Stimulated activated CD8-positive, alpha-beta memory T cell treated with anti-CD3 and anti-CD28 coated beads, Interleukin-7, amount 100 ng/mL, for 48 hours (primary cell): ENCODE measurements at regions not wholly inside any gene's neighbourhood (a gene's known extent, or its start where the extent isn't known, plus 50 kb on each side); places are given as distances from the start of the nearest gene placed in this dataset.
"Not testable (repeated sequence)": the region's sequence is repeated elsewhere in the genome, so short reads cannot be mapped to it uniquely, and the experiment has no call there.

Experiments used
- DNase-seq, 2 donors: peaks; one replicate each; pipeline ENCODE4 v3.0.0-alpha.2; 2020; ENCODE audit warnings: low read depth in 1 of 2; ENCODE audit errors: extremely low read depth in 1 of 2

DNA sequence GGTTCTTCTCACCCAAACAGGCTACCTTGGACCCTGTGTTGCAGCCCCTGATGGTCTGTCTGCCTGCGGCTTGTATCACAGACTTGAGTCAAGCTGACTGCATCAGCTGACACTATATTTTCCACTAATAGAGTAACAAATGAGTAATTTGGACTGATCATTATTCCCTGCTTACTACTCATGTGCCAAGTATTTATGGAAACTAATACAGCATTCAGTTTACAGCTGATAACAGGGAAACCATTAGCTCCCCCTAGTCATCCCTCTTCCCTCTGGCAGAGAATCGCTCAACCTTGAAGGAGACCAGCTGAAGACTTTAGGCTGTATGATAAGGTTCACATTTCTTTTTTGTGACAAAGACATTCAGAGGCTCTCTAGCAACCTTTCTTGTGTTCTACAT lies 116.6 kb upstream of the SYT6 start:
- no peak for DNase-seq

DNA sequence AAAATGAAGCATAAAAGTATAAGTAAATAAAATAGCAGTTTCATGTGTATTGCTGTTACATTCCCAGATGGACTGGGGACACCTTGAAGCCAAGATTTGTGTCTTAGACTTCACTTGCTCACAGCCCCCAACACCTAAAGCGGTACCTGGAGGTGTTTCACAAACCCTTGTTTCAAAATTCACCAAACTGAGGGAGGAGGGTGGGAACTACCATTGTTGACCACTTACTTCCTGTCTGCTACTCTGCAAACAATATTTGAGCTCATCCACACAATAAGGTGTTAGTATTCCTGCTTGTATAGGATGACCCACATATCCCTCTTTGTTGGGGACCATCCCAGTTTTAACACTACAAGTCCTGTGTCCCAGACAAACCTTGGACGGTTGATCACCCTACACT lies 115.9 kb upstream of the SYT6 start:
- no peak for DNase-seq

DNA sequence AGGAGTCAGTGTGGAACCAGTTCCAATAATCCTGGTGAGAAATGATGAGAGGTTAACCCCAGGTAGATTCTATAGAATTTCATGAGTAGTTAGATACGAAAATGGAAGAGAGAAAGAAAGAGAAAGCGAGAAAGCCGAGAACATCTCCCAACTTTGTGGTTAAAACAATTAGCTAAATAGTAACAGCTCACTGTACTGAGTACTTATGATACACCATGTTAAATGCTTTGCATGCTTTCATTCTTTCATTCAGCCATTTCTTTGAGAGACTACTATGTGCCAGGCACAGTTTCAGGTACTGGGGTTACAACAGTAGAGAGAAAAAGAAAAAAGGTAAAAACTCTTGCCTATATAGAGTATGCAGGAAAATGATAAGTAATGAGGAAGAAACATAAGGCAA lies 109.7 kb upstream of the SYT6 start:
- DNase-seq = no peak

- no peak for DNase-seq
Observed at GRCh38 chr1:114262337-114262736, 108.7 kb upstream of the SYT6 start.

- no peak for DNase-seq
Observed at GRCh38 chr1:114260805-114261484, 107.3 kb upstream of the SYT6 start.

GRCh38 chr1:114259511-114260160 lies 106.0 kb upstream of the SYT6 start:
- DNase-seq = no peak

GRCh38 chr1:114258633-114259032 lies 105.0 kb upstream of the SYT6 start:
- DNase-seq = no peak

- DNase-seq = no peak
Observed at GRCh38 chr1:114258074-114258473, 104.4 kb upstream of the SYT6 start.

GRCh38 chr1:114257554-114257953 lies 103.9 kb upstream of the SYT6 start:
- DNase-seq = no peak

DNA sequence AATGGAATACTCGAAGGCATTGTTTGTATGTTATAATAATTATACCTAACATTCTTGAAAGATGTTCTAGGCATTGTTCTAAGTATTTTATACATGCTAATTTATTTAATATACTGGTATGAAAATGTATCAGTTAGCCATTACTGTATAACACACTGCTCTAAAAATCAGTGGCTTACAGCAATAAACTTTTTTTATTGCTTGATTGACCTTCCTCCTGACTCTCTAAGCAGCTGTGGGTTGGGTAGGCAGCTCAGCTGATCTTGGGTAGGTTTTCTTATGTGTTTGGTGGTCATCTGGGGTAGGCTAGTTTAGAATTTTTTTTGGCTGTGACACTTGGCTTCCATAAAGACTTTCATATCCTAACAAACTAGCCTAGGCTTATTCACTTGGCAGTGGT lies 100.2 kb upstream of the SYT6 start:
- DNase-seq = no peak

DNA sequence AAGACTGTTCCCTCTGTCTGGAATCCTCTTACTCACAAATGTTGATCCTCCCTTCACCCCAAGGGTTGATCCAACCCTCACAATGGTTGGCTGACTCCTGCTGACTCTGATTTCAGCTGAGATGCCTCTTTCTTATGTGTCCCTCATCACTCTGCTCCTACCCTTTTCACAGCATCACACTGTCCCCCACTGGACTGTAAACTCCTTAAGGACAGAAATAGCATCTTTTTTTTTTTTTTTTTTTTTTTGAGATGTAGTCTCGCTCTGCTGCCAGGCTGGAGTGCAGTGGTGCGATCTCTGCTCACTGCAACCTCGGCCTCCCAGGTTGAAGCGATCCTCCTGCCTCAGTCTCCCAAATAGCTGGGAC lies 97.9 kb upstream of the SYT6 start:
- DNase-seq = no peak

GRCh38 chr1:114250683-114251572 lies 97.3 kb upstream of the SYT6 start:
- no peak for DNase-seq

DNA sequence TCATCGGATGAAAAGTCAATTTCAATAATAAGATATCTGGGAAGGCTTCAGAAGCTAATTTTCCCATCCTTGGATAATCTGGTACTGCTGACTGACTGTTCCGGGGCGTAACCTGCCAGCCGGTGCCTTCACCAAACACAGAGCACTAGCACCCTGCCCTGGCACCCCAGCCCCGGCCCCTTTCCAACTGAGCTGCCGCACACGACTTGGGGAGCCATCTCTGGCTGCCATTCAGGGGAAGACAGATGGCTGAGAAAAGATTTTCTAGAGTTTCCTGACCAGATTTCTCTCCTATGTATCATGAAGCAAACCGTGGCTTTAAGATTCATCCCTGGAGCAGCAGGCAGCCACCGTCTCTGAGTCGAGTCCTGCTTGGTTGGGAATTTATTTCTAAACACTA lies 96.0 kb upstream of the SYT6 start:
- no peak for DNase-seq

DNA sequence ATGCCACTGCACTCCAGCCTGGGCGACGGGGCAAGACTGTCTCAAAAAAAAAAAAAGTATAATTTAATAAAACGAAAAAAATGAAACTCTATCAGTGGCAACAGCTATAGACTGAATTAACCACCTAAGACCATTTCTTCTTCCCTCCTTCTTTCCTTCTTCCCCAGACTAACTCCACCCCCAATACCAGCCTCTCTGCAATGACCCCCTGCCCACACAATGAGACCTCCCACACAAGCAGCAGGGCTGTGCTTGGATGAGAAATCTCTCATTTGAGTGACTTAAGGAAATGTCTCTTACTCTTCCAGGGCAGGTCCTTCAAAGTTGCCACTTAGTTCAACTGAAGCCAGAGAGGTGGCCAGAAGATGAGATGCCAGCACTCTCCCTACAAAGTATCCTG lies 94.5 kb upstream of the SYT6 start:
- DNase-seq = no peak

DNA sequence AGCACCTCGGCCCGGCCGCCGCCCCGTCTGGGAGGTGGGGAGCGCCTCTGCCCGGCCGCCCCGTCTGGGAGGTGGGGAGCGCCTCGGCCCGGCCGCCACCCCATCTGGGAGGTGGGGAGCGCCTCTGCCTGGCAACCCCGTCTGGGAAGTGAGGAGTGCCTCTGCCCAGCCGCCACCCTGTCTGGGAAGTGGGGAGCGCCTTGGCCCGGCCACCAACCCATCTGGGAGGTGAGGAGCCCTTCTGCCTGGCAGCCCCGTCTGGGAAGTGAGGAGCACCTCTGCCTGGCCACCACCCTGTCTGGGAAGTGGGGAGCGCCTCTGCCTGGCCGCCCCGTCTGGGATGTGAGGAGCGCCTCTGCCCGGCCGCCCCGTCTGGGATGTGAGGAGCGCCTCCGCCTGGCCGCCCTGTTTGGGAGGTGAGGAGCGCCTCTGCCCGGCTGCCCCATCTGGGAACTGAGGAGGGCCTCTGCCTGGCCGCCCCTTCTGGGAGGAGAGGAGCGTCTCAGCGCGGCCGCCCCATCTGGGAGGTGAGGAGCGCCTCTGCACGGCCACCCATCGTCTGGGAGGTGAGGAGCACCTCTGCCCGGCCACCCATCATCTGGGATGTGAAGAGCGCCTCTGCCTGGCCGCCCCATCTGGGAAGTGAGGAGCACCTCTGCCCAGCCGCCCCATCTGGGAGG lies 89.0 kb upstream of the SYT6 start:
- not testable (repeated sequence) for DNase-seq

- DNase-seq = no peak
Observed at GRCh38 chr1:114238053-114238452, 84.4 kb upstream of the SYT6 start.

- DNase-seq = no peak
Observed at GRCh38 chr1:114236517-114236916, 82.8 kb upstream of the SYT6 start.

- DNase-seq = no peak
Observed at GRCh38 chr1:114235960-114236359, 82.3 kb upstream of the SYT6 start.

DNA sequence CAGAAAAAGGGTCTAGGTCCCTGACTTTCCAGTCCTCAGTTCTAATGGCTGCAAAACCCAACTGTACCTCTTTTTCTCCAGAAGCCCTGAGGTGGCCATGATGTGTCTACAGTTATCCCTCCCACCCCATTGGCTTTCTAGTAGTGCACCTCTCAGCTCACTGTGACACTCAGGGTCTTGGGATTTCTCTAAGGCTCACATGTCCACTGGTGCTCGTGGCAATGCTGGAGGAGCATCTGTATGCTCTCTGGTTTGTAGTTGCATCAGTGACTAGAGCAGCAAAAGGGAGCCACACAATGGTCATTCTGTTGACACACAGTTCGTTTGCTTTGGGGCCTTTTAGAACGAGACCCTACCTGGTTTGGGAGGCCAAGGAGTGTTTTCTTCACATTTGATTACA lies 81.6 kb upstream of the SYT6 start:
- DNase-seq = no peak

- DNase-seq = no peak
Observed at GRCh38 chr1:114234408-114235124, 80.9 kb upstream of the SYT6 start.

GRCh38 chr1:114232691-114233090 lies 79.0 kb upstream of the SYT6 start:
- no peak for DNase-seq
